SK-N-SH (cell line): ENCODE measurements at regions not wholly inside any gene's neighbourhood (a gene's known extent, or its start where the extent isn't known, plus 50 kb on each side); places are given as distances from the start of the nearest gene placed in this dataset.

Source experiments
- CTCF ChIA-PET: fragments of 300-600, 350-600 bp; formaldehyde crosslinking; extraction: SDS; loops from one replicate; lab custom pipeline; 2021; lab: Yijun Ruan, JAX
- POLR2A ChIA-PET: fragments of 350-600 bp; sonication (Branson Sonifier 250); formaldehyde crosslinking; extraction: SDS; loops from one replicate; lab custom pipeline; 2020; ENCODE audit warnings: antibody characterized with exemption, inconsistent platforms; lab: Yijun Ruan, JAX
- DNase-seq: peaks from one replicate; pipeline ENCODE4 v3.0.0; 2012
- H2AFZ ChIP-seq: fragments of 200-600 bp; sonication (generic); 2 replicates; pipeline ENCODE4 v1.8.1; 2016; ENCODE audit warnings: antibody characterized with exemption, mild to moderate bottlenecking, low read depth
- H3F3A ChIP-seq: fragments of 200-600 bp; sonication (generic); replicated peaks from 2 replicates; pipeline ENCODE3; 2016; ENCODE audit warnings: antibody characterized with exemption, mild to moderate bottlenecking; ENCODE audit not compliant: insufficient read depth
- H3K27ac ChIP-seq, 2 experiments: fragments of 200-500 bp in 1 of 2; fragments of 200-600 bp in 1 of 2; sonication (Bioruptor generic) in 1 of 2; sonication (generic), shearing (Covaris generic) in 1 of 2; 2 replicates each; pipeline versions ENCODE4 v1.5.1 to v1.6.1; 2014 to 2016; ENCODE audit warnings: low read depth in 2 of 2, inconsistent platforms in 1 of 2, low read length in 1 of 2, mild to moderate bottlenecking in 1 of 2, mixed read lengths in 1 of 2
- H3K27me3 ChIP-seq: fragments of 200-600 bp; sonication (generic), shearing (Covaris generic); 2 replicates; pipeline ENCODE4 v1.6.1; 2016; ENCODE audit warnings: mixed run types; ENCODE audit not compliant: insufficient read depth
- H3K36me3 ChIP-seq, 2 experiments: fragments of 200-500 bp in 1 of 2; fragments of 200-600 bp in 1 of 2; sonication (Bioruptor generic) in 1 of 2; sonication (generic) in 1 of 2; replicated peaks in 1 of 2; 2 replicates each; pipeline versions ENCODE3 to v1.5.1; 2014 to 2016; ENCODE audit warnings: low read length in 1 of 2, mild to moderate bottlenecking in 1 of 2; ENCODE audit not compliant: insufficient read depth in 2 of 2, control insufficient read depth in 1 of 2
- H3K4me1 ChIP-seq, 2 experiments: fragments of 200-500 bp in 1 of 2; fragments of 200-600 bp in 1 of 2; sonication (Bioruptor generic) in 1 of 2; sonication (generic), shearing (Covaris generic) in 1 of 2; 2 replicates each; pipeline versions ENCODE4 v1.5.1 to v1.6.1; 2014 to 2016; ENCODE audit warnings: low read depth in 1 of 2, low read length in 1 of 2, mixed run types in 1 of 2; ENCODE audit not compliant: insufficient read depth in 2 of 2, control insufficient read depth in 1 of 2
- H3K4me2 ChIP-seq: fragments of 200-600 bp; sonication (generic), shearing (Covaris generic); 2 replicates; pipeline ENCODE4 v1.6.1; 2017; ENCODE audit warnings: mixed run types
- H3K4me3 ChIP-seq, 2 experiments: fragments of 200-500 bp in 1 of 2; fragments of 200-600 bp in 1 of 2; sonication (Bioruptor generic) in 1 of 2; sonication (generic), shearing (Covaris generic) in 1 of 2; 2 replicates each; pipeline versions ENCODE4 v1.5.1 to v1.8.1; 2014 to 2016; ENCODE audit warnings: low read depth in 2 of 2, inconsistent platforms in 1 of 2, low read length in 1 of 2, mild to moderate bottlenecking in 1 of 2, mixed read lengths in 1 of 2, moderate library complexity in 1 of 2
- H3K79me2 ChIP-seq: fragments of 200-600 bp; sonication (generic); 2 replicates; pipeline ENCODE4 v1.8.1; 2017; ENCODE audit warnings: mild to moderate bottlenecking; ENCODE audit not compliant: insufficient read depth
- H3K9ac ChIP-seq: fragments of 200-600 bp; sonication (generic); 2 replicates; pipeline ENCODE4 v1.6.1; 2017; ENCODE audit warnings: mixed run types
- H3K9me2 ChIP-seq: fragments of 200-600 bp; sonication (generic); 2 replicates; pipeline ENCODE4 v1.6.1; 2017; ENCODE audit warnings: mixed run types
- H3K9me3 ChIP-seq: fragments of 200-600 bp; sonication (generic); 2 replicates; pipeline ENCODE4 v1.6.1; 2017; ENCODE audit warnings: mixed run types, mild to moderate bottlenecking, moderate library complexity
- H4K20me1 ChIP-seq: fragments of 200-600 bp; sonication (generic); 2 replicates; pipeline ENCODE4 v1.6.1; 2017; ENCODE audit warnings: mild to moderate bottlenecking, mixed run types; ENCODE audit not compliant: insufficient read depth
- ELF1 ChIP-seq: IDR thresholded peaks from 2 replicates; pipeline ENCODE4 v1.4.0; 2012
- EZH2phosphoT487 ChIP-seq: fragments of 200-600 bp; sonication (generic); IDR thresholded peaks from 2 replicates; pipeline ENCODE4 v1.6.1; 2017; ENCODE audit warnings: low read depth, mixed run types, mild to moderate bottlenecking, antibody characterized with exemption, moderate library complexity, borderline replicate concordance
- FOXJ3 ChIP-seq: sonication (generic); formaldehyde crosslinking; IDR thresholded peaks from 2 replicates; pipeline ENCODE4 v1.5.1; 2020; ENCODE audit warnings: mild to moderate bottlenecking, missing genetic modification reagents
- GABPA ChIP-seq: IDR thresholded peaks from 2 replicates; pipeline ENCODE4 v1.4.0; 2012; ENCODE audit warnings: low read depth, mild to moderate bottlenecking
- JUND ChIP-seq: IDR thresholded peaks from 2 replicates; pipeline ENCODE4 v1.4.0; 2012
- MEF2A ChIP-seq: IDR thresholded peaks from 2 replicates; pipeline ENCODE4 v1.4.0; 2012; ENCODE audit warnings: low read depth, borderline replicate concordance
- MXI1 ChIP-seq: IDR thresholded peaks from 2 replicates; pipeline ENCODE4 v1.6.1; 2012; ENCODE audit warnings: mild to moderate bottlenecking, low read depth, low read length, improper control_type of control experiment
- NFIC ChIP-seq: IDR thresholded peaks from 2 replicates; pipeline ENCODE4 v1.4.0; 2012; ENCODE audit warnings: borderline replicate concordance
- RCOR1 ChIP-seq: fragments of 150-350 bp; IDR thresholded peaks from 2 replicates; pipeline ENCODE4 v1.6.1; 2017; ENCODE audit warnings: antibody characterized with exemption, low read length
- SIN3A ChIP-seq: IDR thresholded peaks from 2 replicates; pipeline ENCODE4 v1.6.1; 2012; ENCODE audit warnings: low read depth, mild to moderate bottlenecking, low read length, moderate library complexity, borderline replicate concordance
- SMC3 ChIP-seq: IDR thresholded peaks from 2 replicates; pipeline ENCODE4 v1.6.1; 2012; ENCODE audit warnings: low read depth, low read length, improper control_type of control experiment
- TEAD4 ChIP-seq: IDR thresholded peaks from 2 replicates; pipeline ENCODE4 v1.4.0; 2012; ENCODE audit warnings: mild to moderate bottlenecking, borderline replicate concordance; ENCODE audit not compliant: insufficient read depth
- WGBS: methylation state at CpG from one replicate; pipeline ENCODE4 v1.1.6; 2017; ENCODE audit warnings: low lambda C conversion rate; 5-methylcytosine and 5-hydroxymethylcytosine counted together
- TF ChIP-seq, protein P1 (sequence below): IDR thresholded peaks from 2 replicates; pipeline ENCODE4 v1.4.0; 2012; ENCODE audit warnings: low read depth, borderline replicate concordance
- TF ChIP-seq, protein P2 (sequence below): fragments of 200-600 bp; sonication (generic); IDR thresholded peaks from 2 replicates; pipeline ENCODE4 v1.6.1; 2017; ENCODE audit warnings: antibody characterized with exemption, mild to moderate bottlenecking, moderate library complexity
- TF ChIP-seq, protein P3 (sequence below): IDR thresholded peaks from 2 replicates; pipeline ENCODE4; 2012
- TF ChIP-seq, protein P4 (sequence below): fragments of 150-350 bp; IDR thresholded peaks from 2 replicates; pipeline ENCODE4 v1.6.1; 2017; ENCODE audit warnings: antibody characterized with exemption, low read length, low read depth, borderline replicate concordance
- TF ChIP-seq, protein P5 (sequence below): IDR thresholded peaks from 2 replicates; pipeline ENCODE4 v1.4.0; 2012; ENCODE audit warnings: low read depth

DNA sequence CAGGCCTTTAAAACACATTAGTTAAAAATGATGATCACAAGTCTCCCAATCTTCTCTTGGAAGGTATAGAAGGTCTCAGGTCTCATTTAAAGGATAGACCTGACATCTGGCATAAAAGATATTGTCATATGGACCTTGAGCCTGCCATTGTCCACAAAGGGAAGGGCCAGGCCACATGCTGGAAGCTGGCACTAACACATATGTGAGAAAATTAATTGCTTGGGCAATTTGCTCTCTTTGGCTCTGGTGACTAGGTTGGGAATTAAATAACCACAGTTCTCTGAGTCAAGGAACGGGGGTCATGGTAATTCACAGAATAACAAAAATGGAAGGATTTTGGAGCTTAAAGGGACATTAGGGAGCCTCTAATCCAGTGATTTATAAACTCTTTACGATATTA is 727.3 kb downstream of the BCL11A start:
- CTCF ChIA-PET, result no interaction called here
- POLR2A ChIA-PET, result no interaction called here
- no peaks in the 10 kb centered on the region for H3K9me3 ChIP-seq

More for the DNA sequence above, 727.3 kb downstream of the BCL11A start:
- no peaks in the 10 kb centered on the region for H3F3A ChIP-seq
- 14% methylated on average over 2 of the region's 2 CpGs for WGBS
- DNase-seq, result no peak
- no peaks in the 10 kb centered on the region for H3K36me3 ChIP-seq
- H3K4me1 ChIP-seq, result no peaks in the 10 kb centered on the region
- no peak overlapping the region for H3K4me3 ChIP-seq
- no peak for TF ChIP-seq NFIC
- no peak for TF ChIP-seq GABPA
- no peak for TF ChIP-seq TEAD4
- TF ChIP-seq SIN3A, result no peak
- TF ChIP-seq, protein P1, sequence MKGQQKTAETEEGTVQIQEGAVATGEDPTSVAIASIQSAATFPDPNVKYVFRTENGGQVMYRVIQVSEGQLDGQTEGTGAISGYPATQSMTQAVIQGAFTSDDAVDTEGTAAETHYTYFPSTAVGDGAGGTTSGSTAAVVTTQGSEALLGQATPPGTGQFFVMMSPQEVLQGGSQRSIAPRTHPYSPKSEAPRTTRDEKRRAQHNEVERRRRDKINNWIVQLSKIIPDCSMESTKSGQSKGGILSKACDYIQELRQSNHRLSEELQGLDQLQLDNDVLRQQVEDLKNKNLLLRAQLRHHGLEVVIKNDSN, result no peak
- TF ChIP-seq RCOR1, result no peak
- TF ChIP-seq, protein P2, sequence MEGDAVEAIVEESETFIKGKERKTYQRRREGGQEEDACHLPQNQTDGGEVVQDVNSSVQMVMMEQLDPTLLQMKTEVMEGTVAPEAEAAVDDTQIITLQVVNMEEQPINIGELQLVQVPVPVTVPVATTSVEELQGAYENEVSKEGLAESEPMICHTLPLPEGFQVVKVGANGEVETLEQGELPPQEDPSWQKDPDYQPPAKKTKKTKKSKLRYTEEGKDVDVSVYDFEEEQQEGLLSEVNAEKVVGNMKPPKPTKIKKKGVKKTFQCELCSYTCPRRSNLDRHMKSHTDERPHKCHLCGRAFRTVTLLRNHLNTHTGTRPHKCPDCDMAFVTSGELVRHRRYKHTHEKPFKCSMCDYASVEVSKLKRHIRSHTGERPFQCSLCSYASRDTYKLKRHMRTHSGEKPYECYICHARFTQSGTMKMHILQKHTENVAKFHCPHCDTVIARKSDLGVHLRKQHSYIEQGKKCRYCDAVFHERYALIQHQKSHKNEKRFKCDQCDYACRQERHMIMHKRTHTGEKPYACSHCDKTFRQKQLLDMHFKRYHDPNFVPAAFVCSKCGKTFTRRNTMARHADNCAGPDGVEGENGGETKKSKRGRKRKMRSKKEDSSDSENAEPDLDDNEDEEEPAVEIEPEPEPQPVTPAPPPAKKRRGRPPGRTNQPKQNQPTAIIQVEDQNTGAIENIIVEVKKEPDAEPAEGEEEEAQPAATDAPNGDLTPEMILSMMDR, result no peak
- TF ChIP-seq EZH2phosphoT487, result no peak
- TF ChIP-seq, protein P3, sequence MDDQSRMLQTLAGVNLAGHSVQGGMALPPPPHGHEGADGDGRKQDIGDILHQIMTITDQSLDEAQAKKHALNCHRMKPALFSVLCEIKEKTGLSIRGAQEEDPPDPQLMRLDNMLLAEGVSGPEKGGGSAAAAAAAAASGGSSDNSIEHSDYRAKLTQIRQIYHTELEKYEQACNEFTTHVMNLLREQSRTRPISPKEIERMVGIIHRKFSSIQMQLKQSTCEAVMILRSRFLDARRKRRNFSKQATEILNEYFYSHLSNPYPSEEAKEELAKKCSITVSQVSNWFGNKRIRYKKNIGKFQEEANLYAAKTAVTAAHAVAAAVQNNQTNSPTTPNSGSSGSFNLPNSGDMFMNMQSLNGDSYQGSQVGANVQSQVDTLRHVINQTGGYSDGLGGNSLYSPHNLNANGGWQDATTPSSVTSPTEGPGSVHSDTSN, result no peak
- TF ChIP-seq, protein P4, sequence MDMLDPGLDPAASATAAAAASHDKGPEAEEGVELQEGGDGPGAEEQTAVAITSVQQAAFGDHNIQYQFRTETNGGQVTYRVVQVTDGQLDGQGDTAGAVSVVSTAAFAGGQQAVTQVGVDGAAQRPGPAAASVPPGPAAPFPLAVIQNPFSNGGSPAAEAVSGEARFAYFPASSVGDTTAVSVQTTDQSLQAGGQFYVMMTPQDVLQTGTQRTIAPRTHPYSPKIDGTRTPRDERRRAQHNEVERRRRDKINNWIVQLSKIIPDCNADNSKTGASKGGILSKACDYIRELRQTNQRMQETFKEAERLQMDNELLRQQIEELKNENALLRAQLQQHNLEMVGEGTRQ, result no peak
- TF ChIP-seq MXI1, result no peak
- no peak for TF ChIP-seq JUND
- TF ChIP-seq MEF2A, result no peak
- no peak for TF ChIP-seq ELF1
- TF ChIP-seq, protein P5, sequence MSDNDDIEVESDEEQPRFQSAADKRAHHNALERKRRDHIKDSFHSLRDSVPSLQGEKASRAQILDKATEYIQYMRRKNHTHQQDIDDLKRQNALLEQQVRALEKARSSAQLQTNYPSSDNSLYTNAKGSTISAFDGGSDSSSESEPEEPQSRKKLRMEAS, result no peak
- TF ChIP-seq FOXJ3 (CRISPR knock-in tag), result no peak
- TF ChIP-seq SMC3, result no peak
- H3K79me2 ChIP-seq, result no peaks in the 10 kb centered on the region
- no peak overlapping the region for H2AFZ ChIP-seq
- no peak overlapping the region for H3K4me2 ChIP-seq
- H3K9me2 ChIP-seq, result no peaks in the 10 kb centered on the region
- no peaks in the 10 kb centered on the region for H4K20me1 ChIP-seq
- H3K9ac ChIP-seq, result no peak overlapping the region
- no peaks in the 10 kb centered on the region for H3K27me3 ChIP-seq
- H3K27ac ChIP-seq, result no peak overlapping the region
